ENCODE measurements at regions not wholly inside any gene's neighbourhood (a gene's known extent, or its start where the extent isn't known, plus 50 kb on each side); places are given as distances from the start of the nearest gene placed in this dataset.
"Not testable (repeated sequence)": the region's sequence is repeated elsewhere in the genome, so short reads cannot be mapped to it uniquely, and the experiment has no call there.

DNA sequence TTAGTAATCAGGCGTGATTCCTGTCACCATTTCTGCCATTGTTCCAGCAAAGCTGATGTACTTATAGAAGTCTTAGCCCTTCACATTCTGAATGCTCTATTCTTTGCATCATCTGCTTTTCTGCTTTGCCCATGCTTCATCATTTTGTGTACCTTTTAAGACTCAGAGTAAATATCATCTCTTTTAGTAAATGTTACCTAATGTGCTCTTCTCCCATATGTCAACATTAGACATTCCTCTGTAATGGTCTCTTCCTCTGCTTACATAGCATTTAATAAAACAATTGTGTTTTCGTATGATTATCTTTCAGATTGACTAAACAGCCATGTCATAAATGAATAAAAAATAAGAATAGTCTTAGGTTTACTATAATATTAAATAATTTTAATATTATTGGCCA, 719.6 kb upstream of the GRM3 start:
- Mint-ChIP-seq H3K4me1 (ENCODE audit: low read depth in 2 of 2) (no peaks in the 10 kb centered on the region), H3K9me3 (peaks cover 18% of the 10 kb centered on the region), H3K4me3 (no peak overlapping the region), H3K27me3 (no peaks in the 10 kb centered on the region), H3K36me3 (no peaks in the 10 kb centered on the region), H3K27ac (no peak overlapping the region)
- DNase-seq (ENCODE audit: low spot score) = no peak
- no peak for ATAC-seq

DNA sequence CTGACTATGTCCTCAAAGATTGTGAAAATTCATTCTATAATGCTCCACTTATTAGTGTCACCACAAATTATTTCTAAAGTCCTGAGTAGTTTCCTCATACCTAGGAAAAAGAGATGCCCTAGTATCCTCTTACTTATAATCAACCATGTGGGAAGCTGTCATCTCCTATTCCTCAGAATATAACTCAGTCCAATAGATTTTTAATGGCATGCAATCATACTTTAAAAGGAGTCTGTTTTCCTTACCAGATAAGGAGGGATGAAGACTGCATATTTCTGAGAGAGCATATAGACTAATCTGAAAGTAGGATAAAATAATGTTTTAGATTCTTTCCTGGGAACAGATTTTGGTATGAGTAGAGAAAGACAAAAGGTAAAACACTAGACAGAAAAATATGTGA, 727.7 kb upstream of the GRM3 start:
- DNase-seq (ENCODE audit: low spot score) (no peak), ATAC-seq (no peak)
- Mint-ChIP-seq H3K4me1 (ENCODE audit: low read depth in 2 of 2) (no peaks in the 10 kb centered on the region), H3K4me3 (no peak overlapping the region), H3K9me3 (peaks cover 22% of the 10 kb centered on the region), H3K27me3 (no peaks in the 10 kb centered on the region), H3K27ac (no peak overlapping the region), H3K36me3 (peaks cover 5% of the 10 kb centered on the region)

DNA sequence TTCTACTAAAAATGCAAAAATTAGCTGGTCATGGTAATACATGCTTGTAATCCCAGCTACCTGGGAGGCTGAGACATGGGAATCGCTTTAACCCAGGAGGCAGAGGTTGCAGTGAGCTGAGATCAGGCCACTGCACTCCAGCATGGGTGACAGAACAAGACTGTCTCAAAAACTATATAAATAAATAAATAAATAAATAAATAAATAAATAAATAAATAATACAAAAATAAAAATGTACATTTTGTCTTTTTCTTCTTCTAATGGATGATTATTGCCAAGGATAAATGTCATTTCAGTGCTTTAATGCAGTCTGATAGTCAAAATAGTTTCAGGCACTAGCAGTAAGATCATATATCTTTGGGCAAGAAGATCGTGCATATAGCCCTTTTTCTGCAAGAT, 727.6 kb upstream of the SEMA3D start:
- no peak for ATAC-seq
- no peaks in the 10 kb centered on the region for H3K27me3 Mint-ChIP-seq
- no peaks in the 10 kb centered on the region for H3K4me1 Mint-ChIP-seq (ENCODE audit: low read depth in 2 of 2)
- no peak overlapping the region for H3K4me3 Mint-ChIP-seq
- no peak overlapping the region for H3K27ac Mint-ChIP-seq
- H3K36me3 Mint-ChIP-seq = peaks cover 5% of the 10 kb centered on the region
- DNase-seq (ENCODE audit: low spot score) = no peak
- H3K9me3 Mint-ChIP-seq = peaks cover 22% of the 10 kb centered on the region

DNA sequence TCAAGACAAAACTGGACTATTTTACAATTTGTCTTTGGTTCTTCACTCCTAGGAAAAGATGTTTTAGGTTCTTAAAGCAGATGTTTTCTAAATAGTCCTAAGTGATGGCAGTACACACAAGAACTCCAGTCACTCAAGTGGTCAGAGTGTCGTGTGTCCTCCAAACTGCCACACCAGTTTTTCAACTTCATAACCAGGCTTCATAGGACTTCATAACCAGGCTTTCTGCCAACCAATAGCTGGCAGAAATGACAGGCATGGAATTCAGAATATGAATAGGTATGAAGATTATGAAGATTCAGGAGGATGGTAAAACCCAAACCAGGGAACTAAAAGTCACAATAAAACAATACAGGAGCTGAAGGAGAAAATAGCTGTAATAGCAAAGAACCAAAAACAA, 721.2 kb upstream of the SEMA3D start:
- H3K27ac Mint-ChIP-seq = no peak overlapping the region
- no peak for ATAC-seq
- H3K27me3 Mint-ChIP-seq = no peaks in the 10 kb centered on the region
- no peak for DNase-seq (ENCODE audit: low spot score)
- H3K9me3 Mint-ChIP-seq = peaks cover 22% of the 10 kb centered on the region
- H3K4me3 Mint-ChIP-seq = no peak overlapping the region
- H3K36me3 Mint-ChIP-seq = peaks cover 13% of the 10 kb centered on the region
- no peaks in the 10 kb centered on the region for H3K4me1 Mint-ChIP-seq (ENCODE audit: low read depth in 2 of 2)

DNA sequence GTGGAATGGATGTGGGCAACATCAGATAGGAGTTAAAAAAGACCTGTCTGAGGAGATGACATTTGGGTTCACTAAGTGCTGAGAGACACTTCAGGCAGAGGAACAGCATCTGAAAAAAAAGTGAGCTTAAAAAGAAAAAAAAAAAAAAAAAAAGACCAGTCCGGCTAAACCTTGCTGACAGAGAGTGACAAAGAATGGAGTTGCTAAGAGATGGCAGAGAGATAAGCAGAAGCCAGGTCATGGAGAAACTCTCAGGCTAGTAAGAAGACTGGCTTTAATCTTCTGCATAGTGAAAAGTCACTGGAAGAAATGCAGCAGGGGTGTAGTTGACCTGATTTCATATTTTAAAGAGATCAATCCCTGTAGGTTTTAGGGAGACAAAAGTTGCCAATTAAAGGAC, 711.1 kb upstream of the SEMA3D start:
- Mint-ChIP-seq H3K9me3 (peaks cover 10% of the 10 kb centered on the region), H3K4me1 (ENCODE audit: low read depth in 2 of 2) (no peaks in the 10 kb centered on the region)
- no peak for ATAC-seq

DNA sequence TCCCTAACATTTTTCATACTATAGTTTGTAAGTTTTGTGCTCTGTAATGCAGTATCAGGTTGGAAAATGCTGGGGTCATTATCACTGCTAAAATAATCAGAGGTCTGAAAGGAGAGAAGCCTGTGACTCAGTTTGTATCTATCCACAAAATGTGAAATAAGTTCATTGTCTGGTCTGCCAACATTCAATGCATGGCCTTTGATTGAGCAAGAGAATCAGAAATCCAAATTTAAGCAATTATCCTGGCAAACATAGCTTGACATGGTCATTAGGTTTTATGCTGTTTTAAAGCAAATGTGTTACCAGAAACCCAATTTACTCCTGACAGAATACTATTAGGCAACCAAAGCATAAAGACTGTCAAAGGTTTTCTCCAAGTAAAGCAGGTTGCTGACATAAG, 709.7 kb upstream of the SEMA3D start:
- Mint-ChIP-seq H3K4me3 (no peak overlapping the region), H3K36me3 (no peaks in the 10 kb centered on the region), H3K27ac (no peak overlapping the region), H3K9me3 (peaks cover 10% of the 10 kb centered on the region), H3K27me3 (no peaks in the 10 kb centered on the region), H3K4me1 (ENCODE audit: low read depth in 2 of 2) (no peaks in the 10 kb centered on the region)
- DNase-seq (ENCODE audit: low spot score) (no peak), ATAC-seq (no peak)

More for the DNA sequence above, 711.1 kb upstream of the SEMA3D start:
- Mint-ChIP-seq H3K27ac (no peak overlapping the region), H3K36me3 (no peaks in the 10 kb centered on the region), H3K27me3 (no peaks in the 10 kb centered on the region), H3K4me3 (no peak overlapping the region)
- no peak for DNase-seq (ENCODE audit: low spot score)

DNA sequence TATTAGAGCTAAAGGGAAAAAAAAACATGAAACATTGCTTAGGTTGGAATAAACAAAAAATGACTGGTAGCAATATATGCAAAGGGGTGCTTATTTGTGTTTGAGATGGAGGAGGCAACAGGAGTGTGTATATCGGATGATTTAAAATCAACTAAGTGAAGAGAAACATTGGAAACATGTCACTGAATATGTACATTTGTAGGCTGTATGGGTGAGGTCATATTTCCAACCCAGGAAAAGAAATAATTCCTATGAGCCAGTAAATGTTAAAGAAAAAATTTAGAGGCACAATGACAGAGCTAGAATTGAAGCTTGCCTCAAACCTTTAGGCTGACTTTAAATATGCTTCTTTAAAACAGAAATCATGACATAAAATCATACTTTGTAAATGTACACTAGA, 709.0 kb upstream of the SEMA3D start:
- no peak overlapping the region for H3K4me3 Mint-ChIP-seq
- no peaks in the 10 kb centered on the region for H3K27me3 Mint-ChIP-seq
- DNase-seq (ENCODE audit: low spot score) = no peak

DNA sequence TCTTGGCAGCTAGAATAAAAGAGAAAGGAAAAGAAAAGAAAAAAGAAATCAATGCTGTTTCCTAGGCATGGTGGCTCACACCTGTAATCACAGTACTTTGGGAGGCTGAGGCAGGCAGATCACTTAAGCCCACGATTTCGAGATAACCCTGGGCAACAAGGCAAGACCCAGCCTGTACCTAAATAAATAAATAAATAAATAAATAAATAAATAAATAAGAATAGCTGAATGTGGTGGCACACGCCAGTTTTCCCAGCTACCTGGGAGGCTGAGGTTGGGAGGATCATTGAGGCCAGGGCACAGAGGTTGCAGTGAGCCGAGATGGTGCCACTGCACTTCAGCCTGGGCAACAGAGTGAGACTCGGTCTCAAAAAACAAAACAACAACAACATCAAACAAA, 705.0 kb upstream of the SEMA3D start:
- H3K9me3 Mint-ChIP-seq; H3K4me1 Mint-ChIP-seq (ENCODE audit: low read depth in 2 of 2); DNase-seq (ENCODE audit: low spot score); ATAC-seq; H3K36me3 Mint-ChIP-seq; H3K4me3 Mint-ChIP-seq; H3K27me3 Mint-ChIP-seq; H3K27ac Mint-ChIP-seq: not testable (repeated sequence)

More for the DNA sequence above, 709.0 kb upstream of the SEMA3D start:
- H3K27ac Mint-ChIP-seq = no peak overlapping the region
- no peaks in the 10 kb centered on the region for H3K4me1 Mint-ChIP-seq (ENCODE audit: low read depth in 2 of 2)
- no peak for ATAC-seq
- no peaks in the 10 kb centered on the region for H3K36me3 Mint-ChIP-seq
- peaks cover 10% of the 10 kb centered on the region for H3K9me3 Mint-ChIP-seq

DNA sequence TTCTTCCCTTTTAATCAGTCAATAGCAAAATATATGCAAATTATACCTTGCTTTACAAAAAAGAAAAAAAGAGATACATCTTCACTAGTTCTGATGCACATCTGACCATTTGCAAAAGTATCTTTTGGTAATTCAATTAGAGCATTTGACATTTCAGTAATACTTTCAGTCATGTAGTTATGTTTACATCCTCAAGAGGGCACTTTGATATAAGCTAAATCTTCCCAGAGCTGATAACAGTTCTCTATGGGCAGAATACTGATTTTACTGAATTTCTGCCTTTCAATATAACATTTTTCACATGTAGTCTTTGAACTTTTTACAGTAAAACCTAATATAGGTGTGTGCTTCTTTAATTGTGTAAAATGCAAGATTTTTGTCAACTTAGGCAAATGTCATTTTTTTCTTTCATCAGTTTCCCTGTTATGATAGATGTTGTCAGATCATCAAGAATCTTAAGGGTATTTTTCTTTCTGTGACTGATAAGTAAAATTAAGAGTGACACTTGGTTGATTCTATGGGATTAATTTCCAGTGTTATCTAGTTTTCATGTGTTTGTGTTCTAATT, 703.5 kb upstream of the SEMA3D start:
- H3K4me1 Mint-ChIP-seq (ENCODE audit: low read depth in 2 of 2) = no peaks in the 10 kb centered on the region
- H3K4me3 Mint-ChIP-seq = no peak overlapping the region
- no peaks in the 10 kb centered on the region for H3K27me3 Mint-ChIP-seq

DNA sequence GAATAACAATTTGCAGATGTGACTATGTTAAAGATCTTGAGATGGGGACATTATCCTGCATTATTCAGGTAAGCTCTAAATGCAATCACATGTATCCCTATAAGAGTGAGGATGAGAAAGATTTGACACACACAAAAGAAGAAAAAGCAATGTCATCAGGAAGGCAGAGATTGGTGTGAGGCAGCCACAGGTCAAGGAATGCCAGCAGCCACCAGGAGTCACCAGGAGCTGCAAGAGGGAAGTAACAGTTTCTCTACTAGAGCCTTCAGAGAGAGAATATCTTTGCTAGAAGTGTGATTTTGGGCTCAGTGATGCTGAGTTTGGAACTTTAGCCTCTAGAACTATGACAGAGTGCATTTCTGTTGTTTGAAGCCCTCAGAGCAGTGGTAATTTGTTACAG, 700.3 kb upstream of the SEMA3D start:
- Mint-ChIP-seq H3K27ac (no peak overlapping the region), H3K4me1 (ENCODE audit: low read depth in 2 of 2) (no peaks in the 10 kb centered on the region), H3K9me3 (peaks cover 5% of the 10 kb centered on the region), H3K27me3 (no peaks in the 10 kb centered on the region), H3K36me3 (no peaks in the 10 kb centered on the region), H3K4me3 (no peak overlapping the region)
- DNase-seq (ENCODE audit: low spot score) (no peak), ATAC-seq (no peak)

More for the DNA sequence above, 703.5 kb upstream of the SEMA3D start:
- DNase-seq (ENCODE audit: low spot score) (no peak), ATAC-seq (no peak)
- peaks cover under 1% of the 10 kb centered on the region for H3K9me3 Mint-ChIP-seq
- H3K36me3 Mint-ChIP-seq = no peaks in the 10 kb centered on the region
- no peak overlapping the region for H3K27ac Mint-ChIP-seq

DNA sequence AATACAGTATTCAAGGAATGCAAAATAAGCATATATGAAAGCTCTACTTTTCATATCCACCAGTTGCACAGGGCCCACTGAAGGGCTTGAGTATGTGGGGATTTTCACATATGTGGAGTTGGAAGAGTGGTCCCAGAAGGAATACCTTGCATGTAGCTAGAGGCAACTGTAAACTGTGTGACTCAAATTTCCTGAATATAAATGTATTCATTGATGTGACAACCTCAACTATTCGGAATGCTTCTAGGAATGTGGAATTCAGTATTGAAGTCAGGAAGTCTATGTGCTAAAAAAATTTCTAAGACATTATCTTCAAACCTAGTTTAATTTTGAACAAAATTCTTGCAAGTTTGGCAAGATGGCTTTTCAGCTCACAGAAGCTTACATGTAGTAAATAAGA, 695.5 kb upstream of the SEMA3D start:
- H3K27me3 Mint-ChIP-seq = no peaks in the 10 kb centered on the region
- peaks cover 5% of the 10 kb centered on the region for H3K36me3 Mint-ChIP-seq
- no peaks in the 10 kb centered on the region for H3K4me1 Mint-ChIP-seq (ENCODE audit: low read depth in 2 of 2)
- H3K4me3 Mint-ChIP-seq = no peak overlapping the region
- peaks cover 7% of the 10 kb centered on the region for H3K9me3 Mint-ChIP-seq
- DNase-seq (ENCODE audit: low spot score) (no peak), ATAC-seq (no peak)
- no peak overlapping the region for H3K27ac Mint-ChIP-seq

DNA sequence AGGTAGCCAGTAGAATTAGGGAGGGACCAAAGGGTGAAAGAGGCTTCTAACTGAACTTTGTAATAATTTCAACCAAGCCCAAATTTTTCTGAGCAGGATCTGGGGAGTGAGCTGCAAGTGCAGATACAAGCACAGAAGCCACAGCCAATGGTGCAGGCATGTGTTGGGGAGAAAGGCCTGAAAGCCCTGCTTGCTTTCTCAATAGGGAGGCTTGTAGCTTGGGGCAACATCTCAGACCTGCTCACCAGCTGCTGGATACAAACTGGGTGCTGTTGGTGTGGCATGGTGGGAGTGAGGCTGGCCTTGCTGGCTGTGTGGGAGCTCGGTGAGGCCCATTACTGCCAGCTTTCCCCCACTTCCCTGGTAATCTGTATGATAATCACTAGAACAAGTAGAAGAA, 688.5 kb upstream of the SEMA3D start:
- DNase-seq (ENCODE audit: low spot score) = no peak
- Mint-ChIP-seq H3K4me3 (no peak overlapping the region), H3K4me1 (ENCODE audit: low read depth in 2 of 2) (no peaks in the 10 kb centered on the region), H3K9me3 (peaks cover 20% of the 10 kb centered on the region), H3K36me3 (peaks cover 5% of the 10 kb centered on the region), H3K27ac (no peak overlapping the region), H3K27me3 (no peaks in the 10 kb centered on the region)
- ATAC-seq = no peak

DNA sequence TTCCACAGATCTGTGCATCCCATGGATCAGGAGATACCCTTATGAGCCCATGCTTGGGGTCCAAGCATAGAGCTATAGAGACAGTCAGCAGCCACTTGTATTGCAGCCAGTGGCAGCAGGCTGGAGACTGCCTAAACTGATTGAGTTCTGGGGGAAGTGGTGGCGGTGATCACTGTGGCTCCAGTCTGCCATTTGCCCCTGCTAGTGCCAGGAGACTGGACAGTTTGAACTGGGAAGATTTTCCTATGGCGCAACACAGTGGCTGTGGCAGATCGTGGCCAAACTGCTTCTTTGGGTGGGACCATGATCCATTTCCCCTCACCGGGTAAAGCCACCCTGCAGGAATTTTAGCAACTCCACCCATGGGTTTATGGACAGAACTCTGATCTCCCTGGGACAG, 679.7 kb upstream of the SEMA3D start:
- no peak for ATAC-seq
- H3K27me3 Mint-ChIP-seq = no peaks in the 10 kb centered on the region
- peaks cover 14% of the 10 kb centered on the region for H3K36me3 Mint-ChIP-seq
- DNase-seq (ENCODE audit: low spot score) = no peak
- H3K9me3 Mint-ChIP-seq = peaks cover 37% of the 10 kb centered on the region
- H3K27ac Mint-ChIP-seq = no peak overlapping the region
- H3K4me1 Mint-ChIP-seq (ENCODE audit: low read depth in 2 of 2) = no peaks in the 10 kb centered on the region
- no peak overlapping the region for H3K4me3 Mint-ChIP-seq

DNA sequence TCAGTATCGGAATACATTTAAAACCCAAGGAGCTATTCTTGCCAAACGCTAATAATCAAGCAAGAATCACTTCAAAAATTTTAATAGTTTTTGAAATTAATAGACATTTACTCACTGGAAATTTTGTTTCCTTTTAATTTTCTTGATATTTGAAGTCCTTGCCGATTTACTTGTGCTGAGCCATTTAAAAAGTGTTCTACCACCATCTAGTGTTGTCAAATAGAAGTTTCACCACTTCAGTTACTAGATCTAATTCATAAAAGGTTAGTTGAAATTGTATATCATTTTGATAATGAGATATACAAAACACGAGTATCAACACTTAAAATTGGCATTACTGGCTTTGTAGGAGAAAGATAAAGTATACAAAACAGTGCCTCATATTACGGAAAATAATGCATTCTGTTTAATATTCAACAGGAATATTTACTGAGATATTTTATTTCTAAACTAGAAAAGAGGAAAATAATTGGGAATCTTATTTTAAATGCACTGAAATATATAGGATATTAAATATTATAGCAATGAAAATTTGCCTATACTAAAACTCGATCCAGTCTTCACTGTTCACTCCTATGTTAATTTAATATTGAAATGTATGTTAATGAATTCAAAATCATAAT, 664.8 kb upstream of the SEMA3D start:
- DNase-seq (ENCODE audit: low spot score) (no peak), ATAC-seq (no peak)
- Mint-ChIP-seq H3K27me3 (no peaks in the 10 kb centered on the region), H3K36me3 (no peaks in the 10 kb centered on the region), H3K4me1 (ENCODE audit: low read depth in 2 of 2) (no peaks in the 10 kb centered on the region), H3K27ac (no peak overlapping the region), H3K9me3 (peaks cover 10% of the 10 kb centered on the region), H3K4me3 (no peak overlapping the region)

DNA sequence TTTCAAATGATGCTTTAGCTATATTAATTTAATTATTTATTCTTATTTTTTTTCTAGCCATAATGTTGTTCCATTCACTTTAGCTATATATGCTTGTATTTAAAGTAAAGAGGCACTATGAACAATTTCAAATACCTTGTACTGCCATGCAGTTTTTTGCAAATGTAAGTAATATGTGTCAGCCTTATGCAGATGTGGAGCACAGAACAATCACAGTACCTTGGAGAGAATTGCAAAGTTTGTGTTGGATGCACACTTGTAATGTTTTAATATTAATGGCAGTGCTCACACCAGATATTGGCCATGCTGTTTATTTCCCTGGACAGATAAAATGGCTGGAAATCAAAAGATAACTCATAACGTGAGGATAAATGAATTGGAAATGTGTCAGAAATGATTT, 663.5 kb upstream of the SEMA3D start:
- H3K36me3 Mint-ChIP-seq = no peaks in the 10 kb centered on the region

More for the DNA sequence above, 663.5 kb upstream of the SEMA3D start:
- Mint-ChIP-seq H3K4me3 (no peak overlapping the region), H3K4me1 (ENCODE audit: low read depth in 2 of 2) (no peaks in the 10 kb centered on the region), H3K27me3 (no peaks in the 10 kb centered on the region), H3K9me3 (peaks cover 10% of the 10 kb centered on the region), H3K27ac (no peak overlapping the region)
- no peak for DNase-seq (ENCODE audit: low spot score)
- ATAC-seq = no peak

Measured in natural killer cell treated with Interleukin-12 subunit alpha and Interleukin-12 subunit beta and Interleukin-15 and Interleukin-18, amount 100 ng/mL, for 72 hours (primary cell).